Kidney (tissue), 13 donors: ENCODE measurements at regions not wholly inside any gene's neighbourhood (a gene's known extent, or its start where the extent isn't known, plus 50 kb on each side); places are given as distances from the start of the nearest gene placed in this dataset.
A peak's percentile ranks its signal among the peaks of the same experiment; 100 is the strongest.

Experiments used
- DNase-seq, 5 donors: peaks; one replicate each; pipeline ENCODE4 v3.0.0-alpha.2; 2013 to 2020
- FAIRE-seq: peaks from 2 replicates; lab custom pipeline; 2012; peaks lifted over from hg19 to GRCh38; lab: Jason Lieb, UNC
- H3K27ac ChIP-seq, 2 donors: one replicate each; pipeline ENCODE4 v1.7.0; 2013; ENCODE audit warnings: low read depth in 2 of 2, low read length in 2 of 2, inconsistent platforms in 1 of 2
- H3K27me3 ChIP-seq: one replicate; pipeline ENCODE4 v1.7.1; 2013; ENCODE audit warnings: low read length, inconsistent platforms; ENCODE audit not compliant: control insufficient read depth, insufficient read depth
- H3K36me3 ChIP-seq, 3 donors: one replicate each; pipeline versions ENCODE4 v1.7.0 to v1.7.1; 2013; ENCODE audit warnings: low read length in 3 of 3, control low read depth in 1 of 3, inconsistent platforms in 1 of 3; ENCODE audit not compliant: insufficient read depth in 3 of 3, control insufficient read depth in 2 of 3
- H3K4me1 ChIP-seq, 3 donors: one replicate each; pipeline versions ENCODE4 v1.7.0 to v1.7.1; 2013; ENCODE audit warnings: low read length in 3 of 3, inconsistent platforms in 1 of 3, low read depth in 1 of 3; ENCODE audit not compliant: control insufficient read depth in 2 of 3, insufficient read depth in 2 of 3
- H3K4me3 ChIP-seq, 3 donors: one replicate each; pipeline versions ENCODE4 v1.7.0 to v1.8.1; 2013; ENCODE audit warnings: low read length in 3 of 3, control low read depth in 1 of 3, inconsistent platforms in 1 of 3
- H3K9ac ChIP-seq, 3 donors: one replicate each; pipeline versions ENCODE4 v1.7.0 to v1.7.1; 2013; ENCODE audit warnings: low read length in 3 of 3, control low read depth in 1 of 3, inconsistent platforms in 1 of 3
- H3K9me3 ChIP-seq, 3 donors: one replicate each; pipeline versions ENCODE4 v1.7.0 to v1.7.1; 2013; ENCODE audit warnings: low read length in 3 of 3, control low read depth in 1 of 3, inconsistent platforms in 1 of 3; ENCODE audit not compliant: control insufficient read depth in 2 of 3, insufficient read depth in 1 of 3
- CTCF ChIP-seq: IDR thresholded peaks from 3 replicates; pipeline ENCODE4 v1.5.1; 2012; ENCODE audit warnings: mild to moderate bottlenecking, moderate library complexity, borderline replicate concordance; ENCODE audit not compliant: insufficient read depth; ENCODE audit errors: extremely low read depth
- intact Hi-C: fragments of 100-400 bp; cut with DNase I; formaldehyde crosslinking; loops from one replicate; pipeline ENCODE4 v1.11.1; 2022
- donor health status: control.
- donor health status: control.
- donor health status: control.
- donor health status: control.
- donor health status: control.
- donor health status: DM: yes; HTN: yes; CAD: no.
- donor health status: Normal renal cell carcinoma (clear cell type).

GRCh38 chr12:111155020-111155419 lies 213.9 kb downstream of the PHETA1 start:
- FAIRE-seq (no peak), DNase-seq (no peak)
- Histone ChIP-seq H3K9me3 (no peaks in the 10 kb centered on the region), H3K27me3 (no peaks in the 10 kb centered on the region), H3K9ac (no peak overlapping the region), H3K4me3 (no peak overlapping the region), H3K36me3 (no peaks in the 10 kb centered on the region), H3K27ac (no peak overlapping the region), H3K4me1 (no peaks in the 10 kb centered on the region)
- no peak for TF ChIP-seq CTCF
- intact Hi-C loops, result no loop called here

- Histone ChIP-seq H3K4me1 (no peaks in the 10 kb centered on the region), H3K9me3 (no peaks in the 10 kb centered on the region), H3K4me3 (no peak overlapping the region), H3K36me3 (no peaks in the 10 kb centered on the region), H3K9ac (no peak overlapping the region), H3K27ac (no peak overlapping the region), H3K27me3 (no peaks in the 10 kb centered on the region)
- no peak for FAIRE-seq
- TF ChIP-seq CTCF, result no peak
- intact Hi-C loops, result no loop called here
- peak in 4 of 5 donors; percentile 70 to 81 (median 76) for DNase-seq
Observed at GRCh38 chr12:111154147-111154834, 214.6 kb downstream of the PHETA1 start.

GRCh38 chr12:111152561-111152960 lies 216.3 kb downstream of the PHETA1 start:
- no peak for FAIRE-seq
- H3K4me1 ChIP-seq, result no peaks in the 10 kb centered on the region
- intact Hi-C loops, result no loop called here
- H3K36me3 ChIP-seq, result no peaks in the 10 kb centered on the region
- DNase-seq, result no peak
- no peak overlapping the region for H3K4me3 ChIP-seq
- no peaks in the 10 kb centered on the region for H3K9me3 ChIP-seq
- no peaks in the 10 kb centered on the region for H3K27me3 ChIP-seq
- H3K27ac ChIP-seq, result no peak overlapping the region
- no peak for TF ChIP-seq CTCF
- H3K9ac ChIP-seq, result no peak overlapping the region
